Progenitor cell of endocrine pancreas (in vitro differentiated cells): ENCODE measurements at regions not wholly inside any gene's neighbourhood (a gene's known extent, or its start where the extent isn't known, plus 50 kb on each side); places are given as distances from the start of the nearest gene placed in this dataset.

Experiments used
- DNase-seq: peaks from one replicate; pipeline ENCODE4 v3.0.0; 2021; ENCODE audit warnings: low spot score; ENCODE audit not compliant: unreplicated experiment
- H3K27ac Mint-ChIP-seq: 2 replicates; pipeline ENCODE4 v1.8.0; 2021; ENCODE audit warnings: mild to moderate bottlenecking, moderate library complexity, mixed read lengths
- H3K27me3 Mint-ChIP-seq: 2 replicates; pipeline ENCODE4 v1.8.0; 2021; ENCODE audit warnings: mixed read lengths
- H3K36me3 Mint-ChIP-seq: 2 replicates; pipeline ENCODE4 v1.8.0; 2022; ENCODE audit warnings: mixed read lengths; ENCODE audit not compliant: insufficient read depth
- H3K4me1 Mint-ChIP-seq: 2 replicates; pipeline ENCODE4 v1.8.0; 2021; ENCODE audit warnings: low read depth, mixed read lengths
- H3K4me3 Mint-ChIP-seq: 2 replicates; pipeline ENCODE4 v1.8.0; 2021; ENCODE audit warnings: low read depth, mild to moderate bottlenecking, moderate library complexity, mixed read lengths
- H3K9me3 Mint-ChIP-seq: 2 replicates; pipeline ENCODE4 v1.8.0; 2021; ENCODE audit warnings: low read depth, mixed read lengths
- CTCF ChIP-seq: fragments of 200-600 bp; sonication (generic); IDR thresholded peaks from one replicate; pipeline ENCODE4 v1.5.0; 2021; ENCODE audit warnings: antibody characterized with exemption, mild to moderate bottlenecking; ENCODE audit not compliant: unreplicated experiment

GRCh38 chr22:48945621-48946458 is 881.8 kb downstream of the BRD1 start:
- peak; percentile 5 for DNase-seq
- Mint-ChIP-seq H3K27ac (peak overlapping the region; percentile 6), H3K27me3 (peaks cover 17% of the 10 kb centered on the region), H3K9me3 (no peaks in the 10 kb centered on the region), H3K4me3 (no peak overlapping the region), H3K36me3 (no peaks in the 10 kb centered on the region), H3K4me1 (peaks cover 3% of the 10 kb centered on the region)
- TF ChIP-seq CTCF: no peak

GRCh38 chr22:48944751-48945620 is 882.7 kb downstream of the BRD1 start:
- Mint-ChIP-seq H3K4me1 (peaks cover 3% of the 10 kb centered on the region), H3K9me3 (no peaks in the 10 kb centered on the region), H3K27ac (no peak overlapping the region), H3K4me3 (no peak overlapping the region), H3K36me3 (no peaks in the 10 kb centered on the region), H3K27me3 (peaks cover 20% of the 10 kb centered on the region)
- TF ChIP-seq CTCF: no peak
- peak; percentile 8 for DNase-seq

GRCh38 chr22:48944433-48944750 is 883.3 kb downstream of the BRD1 start:
- peak; percentile 2 for DNase-seq
- H3K27ac Mint-ChIP-seq: no peak overlapping the region
- H3K9me3 Mint-ChIP-seq: no peaks in the 10 kb centered on the region
- no peak for TF ChIP-seq CTCF
- H3K4me1 Mint-ChIP-seq: peaks cover 5% of the 10 kb centered on the region
- H3K4me3 Mint-ChIP-seq: no peak overlapping the region
- H3K27me3 Mint-ChIP-seq: peaks cover 15% of the 10 kb centered on the region
- H3K36me3 Mint-ChIP-seq: no peaks in the 10 kb centered on the region

- H3K36me3 Mint-ChIP-seq: no peaks in the 10 kb centered on the region
- H3K4me1 Mint-ChIP-seq: peaks cover 5% of the 10 kb centered on the region
- peak; percentile 71 for TF ChIP-seq CTCF
- no peaks in the 10 kb centered on the region for H3K9me3 Mint-ChIP-seq
- DNase-seq: peak; percentile 39
- no peak overlapping the region for H3K4me3 Mint-ChIP-seq
- no peak overlapping the region for H3K27ac Mint-ChIP-seq
- H3K27me3 Mint-ChIP-seq: peaks cover 15% of the 10 kb centered on the region
Measured at GRCh38 chr22:48943567-48944432, 883.9 kb downstream of the BRD1 start.
